Choroid plexus epithelial cell (primary cell): ENCODE measurements at regions not wholly inside any gene's neighbourhood (a gene's known extent, or its start where the extent isn't known, plus 50 kb on each side); places are given as distances from the start of the nearest gene placed in this dataset.

ENCODE experiments used
- DNase-seq: peaks from one replicate; pipeline ENCODE4 v3.0.0-alpha.2; 2010; ENCODE audit warnings: low read depth
- H3K4me3 ChIP-seq: 2 replicates; pipeline ENCODE4 v1.5.1; 2011; ENCODE audit warnings: low read depth, mild to moderate bottlenecking, control low read depth, low read length, moderate library complexity
- TF ChIP-seq, protein P1 (sequence below): conservative IDR thresholded peaks from 2 replicates; pipeline ENCODE4 v1.5.1; 2011; ENCODE audit warnings: low read depth, mild to moderate bottlenecking, control low read depth, inconsistent platforms, low read length, moderate library complexity

DNA sequence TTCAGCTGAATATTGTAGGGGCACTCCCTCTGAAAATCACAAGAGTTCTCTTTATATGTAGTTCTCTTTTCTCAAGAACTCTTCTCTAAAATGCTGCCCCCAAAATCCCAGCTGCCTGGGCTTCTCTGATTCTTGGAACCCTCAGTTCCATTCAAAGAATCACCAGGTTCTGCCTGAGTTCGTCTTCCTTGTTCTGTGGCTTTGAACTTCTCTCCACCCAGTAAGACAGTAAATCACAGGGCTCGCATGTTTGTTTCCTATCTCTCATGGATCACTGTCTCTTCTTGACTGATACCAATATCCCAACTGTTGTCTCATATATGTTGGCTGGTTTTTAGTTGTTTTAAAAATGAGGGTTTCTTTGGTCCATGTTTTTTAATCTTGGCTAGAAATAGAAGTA lies 359.5 kb upstream of the CBLB start:
- DNase-seq: no peak
- TF ChIP-seq, protein P1, sequence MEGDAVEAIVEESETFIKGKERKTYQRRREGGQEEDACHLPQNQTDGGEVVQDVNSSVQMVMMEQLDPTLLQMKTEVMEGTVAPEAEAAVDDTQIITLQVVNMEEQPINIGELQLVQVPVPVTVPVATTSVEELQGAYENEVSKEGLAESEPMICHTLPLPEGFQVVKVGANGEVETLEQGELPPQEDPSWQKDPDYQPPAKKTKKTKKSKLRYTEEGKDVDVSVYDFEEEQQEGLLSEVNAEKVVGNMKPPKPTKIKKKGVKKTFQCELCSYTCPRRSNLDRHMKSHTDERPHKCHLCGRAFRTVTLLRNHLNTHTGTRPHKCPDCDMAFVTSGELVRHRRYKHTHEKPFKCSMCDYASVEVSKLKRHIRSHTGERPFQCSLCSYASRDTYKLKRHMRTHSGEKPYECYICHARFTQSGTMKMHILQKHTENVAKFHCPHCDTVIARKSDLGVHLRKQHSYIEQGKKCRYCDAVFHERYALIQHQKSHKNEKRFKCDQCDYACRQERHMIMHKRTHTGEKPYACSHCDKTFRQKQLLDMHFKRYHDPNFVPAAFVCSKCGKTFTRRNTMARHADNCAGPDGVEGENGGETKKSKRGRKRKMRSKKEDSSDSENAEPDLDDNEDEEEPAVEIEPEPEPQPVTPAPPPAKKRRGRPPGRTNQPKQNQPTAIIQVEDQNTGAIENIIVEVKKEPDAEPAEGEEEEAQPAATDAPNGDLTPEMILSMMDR: no peak
- no peak overlapping the region for H3K4me3 ChIP-seq

DNA sequence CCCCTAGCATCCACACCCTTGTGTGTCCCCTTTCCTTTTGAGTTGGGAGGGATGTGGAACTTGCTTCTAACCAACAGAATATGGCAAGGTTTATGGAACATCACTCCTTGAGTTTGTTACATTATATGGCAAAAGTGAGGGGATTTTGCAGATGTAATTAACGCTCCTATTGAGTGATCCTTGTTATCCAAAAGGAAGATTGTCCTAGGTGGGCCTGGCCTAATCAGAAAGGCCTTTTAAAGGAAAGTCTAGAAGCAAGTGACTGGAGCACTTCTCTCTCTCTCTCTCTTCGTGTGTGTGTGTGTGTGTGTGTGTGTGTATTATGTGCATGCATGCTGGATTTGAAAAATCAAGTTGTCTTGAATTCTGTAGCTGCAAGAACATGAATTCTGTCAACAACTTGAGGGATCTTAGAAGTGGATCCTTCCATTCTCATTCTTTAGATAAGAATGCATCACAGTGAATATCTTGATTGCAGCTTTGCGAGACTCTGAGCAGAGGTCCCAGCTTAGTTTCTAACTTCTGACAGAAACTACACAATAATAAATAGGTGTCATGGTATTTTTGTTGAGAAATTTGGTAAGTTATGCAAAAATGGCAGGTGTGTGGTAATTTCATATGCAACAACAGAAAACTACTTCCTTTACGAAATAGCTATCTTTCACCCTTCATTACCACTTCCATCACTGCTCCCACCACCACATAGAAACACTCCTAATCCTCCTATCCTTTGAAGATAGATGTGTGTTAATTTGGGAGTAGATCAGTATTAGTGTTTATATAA lies 360.9 kb upstream of the CBLB start:
- DNase-seq: no peak
- H3K4me3 ChIP-seq: no peak overlapping the region
- TF ChIP-seq, protein P1: no peak

DNA sequence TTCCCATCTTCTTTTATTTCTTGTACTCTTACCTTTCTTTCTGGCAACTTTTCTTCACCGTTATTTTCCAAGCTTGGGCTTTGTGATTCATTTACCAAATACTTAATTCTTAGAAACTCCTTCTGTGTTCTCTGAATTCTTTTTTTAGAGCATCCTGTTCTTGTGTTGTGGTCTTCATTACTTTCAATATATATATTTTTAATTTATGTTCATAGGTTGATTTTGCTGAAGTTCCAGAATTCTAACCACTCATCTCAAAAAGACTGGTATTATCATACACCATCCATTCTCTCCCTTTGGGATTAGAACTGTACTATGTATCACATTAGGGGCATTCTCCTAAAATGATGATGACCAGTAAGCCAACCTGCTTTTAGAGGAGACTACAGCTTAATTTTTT lies 362.3 kb upstream of the CBLB start:
- DNase-seq: no peak
- H3K4me3 ChIP-seq: no peak overlapping the region
- TF ChIP-seq, protein P1: no peak

DNA sequence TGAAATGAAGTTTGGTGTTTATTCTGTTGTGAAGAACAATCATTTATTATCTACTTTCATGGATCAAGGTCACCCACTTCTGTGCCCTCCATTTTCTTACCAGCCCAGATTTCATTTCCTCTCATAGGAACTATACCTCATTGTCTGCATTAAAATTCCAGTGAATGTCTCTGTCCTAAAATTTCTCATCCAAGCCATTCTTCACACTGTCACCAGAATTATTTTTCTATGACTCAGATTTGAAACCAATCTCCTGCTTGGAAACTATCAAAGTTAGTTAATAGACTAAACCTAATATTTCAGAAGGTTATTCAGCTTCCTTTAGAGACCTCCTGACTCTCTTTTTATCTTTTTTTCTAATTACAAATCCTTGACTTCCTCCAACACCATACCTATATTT lies 364.1 kb upstream of the CBLB start:
- DNase-seq: no peak
- no peak overlapping the region for H3K4me3 ChIP-seq
- TF ChIP-seq, protein P1: no peak

DNA sequence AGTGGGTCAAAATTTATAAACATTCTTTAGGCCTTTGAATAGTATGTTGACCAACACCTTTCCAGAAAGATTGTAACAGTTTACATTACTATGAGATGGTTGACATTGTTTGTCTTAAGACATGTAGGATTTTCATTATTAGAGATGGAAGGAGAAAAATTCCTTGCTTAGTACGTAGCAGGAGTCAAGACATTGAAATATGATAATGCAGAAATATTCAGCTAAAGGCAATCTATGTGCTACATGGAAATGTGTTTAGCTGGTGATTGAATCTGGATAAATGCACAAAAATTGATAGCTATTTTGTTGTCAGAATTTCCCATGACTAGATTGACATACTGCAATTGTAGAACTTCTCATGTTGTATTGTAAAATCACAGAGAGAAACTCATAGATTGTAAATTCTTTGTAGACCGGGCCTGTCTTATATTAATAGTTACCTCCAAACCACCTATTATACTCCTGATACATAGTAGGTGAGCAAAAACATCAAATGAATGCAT lies 370.4 kb upstream of the CBLB start:
- H3K4me3 ChIP-seq: no peak overlapping the region
- TF ChIP-seq, protein P1: no peak
- no peak for DNase-seq

DNA sequence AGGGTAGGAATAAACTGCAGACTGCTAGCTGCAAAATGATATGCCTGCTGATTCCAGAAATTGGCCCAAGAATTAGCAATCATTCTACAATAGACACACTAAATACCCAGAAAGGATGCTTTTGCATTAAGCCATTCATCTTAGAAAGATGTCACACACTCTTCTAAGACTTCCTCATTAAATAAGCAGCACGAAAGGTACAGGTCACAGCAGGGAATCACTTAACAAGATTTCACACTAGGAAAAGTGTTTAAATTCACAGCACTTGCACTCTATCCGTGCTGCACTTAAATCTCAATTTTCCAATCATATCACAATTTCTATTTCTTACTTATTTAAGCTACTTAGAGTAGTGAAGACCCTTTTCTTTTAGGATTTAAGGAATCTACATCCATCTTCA lies 372.8 kb upstream of the CBLB start:
- no peak for DNase-seq
- H3K4me3 ChIP-seq: no peak overlapping the region
- TF ChIP-seq, protein P1: no peak

DNA sequence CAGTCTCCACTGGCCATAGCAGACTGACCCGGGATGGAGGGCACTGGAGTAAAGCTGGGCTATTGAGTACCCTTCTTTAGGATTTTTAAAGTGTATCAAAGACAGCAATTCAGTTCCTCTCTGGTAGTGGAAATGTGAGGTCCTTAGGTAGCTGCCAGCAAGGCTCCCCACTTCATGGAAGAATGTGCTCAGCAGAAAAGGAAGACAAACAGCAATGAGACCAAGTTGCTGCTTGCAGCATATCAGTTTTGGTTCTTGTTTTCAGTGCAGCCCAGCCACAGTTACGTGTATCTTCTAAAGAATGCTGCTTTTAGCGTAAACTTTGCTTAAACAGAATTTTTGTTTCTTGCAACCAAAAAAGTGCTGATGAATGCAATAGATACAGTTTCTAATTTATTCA lies 374.0 kb upstream of the CBLB start:
- DNase-seq: no peak
- H3K4me3 ChIP-seq: no peak overlapping the region
- TF ChIP-seq, protein P1: no peak
